K562 (cell line): ENCODE measurements at regions not wholly inside any gene's neighbourhood (a gene's known extent, or its start where the extent isn't known, plus 50 kb on each side); places are given as distances from the start of the nearest gene placed in this dataset.

ENCODE experiments used
- ATAC-seq: fragments of 200-7000 bp; cut with Tn5 transposase; 3 replicates; pipeline ENCODE4 v1.9.1; 2020; ENCODE audit warnings: moderate library complexity
- BruUV-seq: library from RNA; stranded (reverse); fragments of 400-500 nt; replicated peaks from 2 replicates; lab custom pipeline; 2021; lab: Mats Ljungman, UMichigan
- CTCF ChIA-PET: fragments of 300-600 bp; formaldehyde crosslinking; extraction: SDS; loops from one replicate; lab custom pipeline; 2021; ENCODE audit warnings: low intra/inter-chr PET ratio; lab: Yijun Ruan, JAX
- POLR2A ChIA-PET: fragments of 300-600, 350-650 bp; sonication (Branson Sonifier 250); formaldehyde crosslinking; extraction: SDS; loops from one replicate; lab custom pipeline; 2021; ENCODE audit warnings: antibody characterized with exemption, inconsistent platforms; lab: Yijun Ruan, JAX
- DNase-seq, 4 experiments: peaks; one replicate each; pipeline versions ENCODE4 v3.0.0 to v3.0.0-alpha.2; 2011 to 2018; ENCODE audit warnings: low spot score in 3 of 4, mixed read lengths in 3 of 4; ENCODE audit errors: extremely low read depth in 1 of 4
- FAIRE-seq: peaks from 2 replicates; lab custom pipeline; 2011; peaks lifted over from hg19 to GRCh38; lab: Jason Lieb, UNC
- H2AFZ ChIP-seq: 2 replicates; pipeline ENCODE4 v1.6.0; 2011; ENCODE audit warnings: low read depth, low read length, control low read depth, inconsistent platforms
- H3K27ac ChIP-seq: fragments of 200-600 bp; 3 replicates; pipeline ENCODE4 v1.8.0; 2011; ENCODE audit warnings: low read depth, mild to moderate bottlenecking, control low read depth, inconsistent platforms, low read length, moderate library complexity, mixed read lengths; ENCODE audit errors: extremely low read depth
- H3K27me3 ChIP-seq, 2 experiments: fragments of 300-600 bp in 1 of 2; 2 replicates in 1 of 2; 3 replicates in 1 of 2; pipeline versions ENCODE4 v1.6.0 to v1.8.0; 2011; ENCODE audit warnings: inconsistent platforms in 2 of 2, low read length in 2 of 2, mild to moderate bottlenecking in 1 of 2, mixed read lengths in 1 of 2, moderate library complexity in 1 of 2; ENCODE audit not compliant: control insufficient read depth in 2 of 2, insufficient read depth in 2 of 2
- H3K36me3 ChIP-seq: fragments of 300-600 bp; 3 replicates; pipeline ENCODE4 v1.8.0; 2011; ENCODE audit warnings: mild to moderate bottlenecking, low read length, inconsistent platforms; ENCODE audit not compliant: control insufficient read depth, insufficient read depth
- H3K4me1 ChIP-seq, 2 experiments: fragments of 200-600 bp in 1 of 2; replicated peaks in 1 of 2; 2 replicates in 1 of 2; 3 replicates in 1 of 2; pipeline versions ENCODE4 v1.5.1 to v1.8.0; 2011; ENCODE audit warnings: inconsistent platforms in 2 of 2, low read length in 2 of 2, mild to moderate bottlenecking in 1 of 2, mixed read lengths in 1 of 2, moderate library complexity in 1 of 2; ENCODE audit not compliant: control insufficient read depth in 2 of 2, insufficient read depth in 2 of 2
- H3K4me2 ChIP-seq: 2 replicates; pipeline ENCODE4 v1.6.1; 2011; ENCODE audit warnings: low read length, control low read depth, inconsistent platforms, mixed read lengths; ENCODE audit not compliant: insufficient read depth
- H3K4me3 ChIP-seq: fragments of 200-600 bp; sonication (generic), shearing (Covaris generic); 2 replicates; pipeline ENCODE4 v1.5.1; 2016; ENCODE audit warnings: control low read depth, inconsistent platforms
- H3K79me2 ChIP-seq: fragments of 200-600 bp; 3 replicates; pipeline ENCODE4 v1.8.0; 2011; ENCODE audit warnings: low read length, inconsistent platforms; ENCODE audit not compliant: control insufficient read depth, insufficient read depth
- H3K9ac ChIP-seq, 2 experiments: 2 replicates each; pipeline versions ENCODE4 v1.6.0 to v1.6.1; 2011; ENCODE audit warnings: low read depth in 2 of 2, low read length in 2 of 2, control low read depth in 1 of 2, inconsistent platforms in 1 of 2, mild to moderate bottlenecking in 1 of 2, mixed read lengths in 1 of 2; ENCODE audit not compliant: insufficient read depth in 1 of 2
- H3K9me1 ChIP-seq: one replicate; pipeline ENCODE4 v1.6.0; 2011; ENCODE audit warnings: inconsistent platforms, mild to moderate bottlenecking, low read length, moderate library complexity; ENCODE audit not compliant: control insufficient read depth, insufficient read depth
- H3K9me3 ChIP-seq: replicated peaks from 2 replicates; pipeline ENCODE4 v1.5.1; 2011; ENCODE audit warnings: low read depth, low read length, inconsistent platforms; ENCODE audit not compliant: control insufficient read depth, insufficient read depth
- H4K20me1 ChIP-seq: replicated peaks from 2 replicates; pipeline ENCODE4 v1.6.1; 2011; ENCODE audit warnings: low read length, inconsistent platforms, mixed read lengths; ENCODE audit not compliant: control insufficient read depth, insufficient read depth
- BACH1 ChIP-seq: fragments of 200-800 bp; sonication (Bioruptor generic); IDR thresholded peaks from 2 replicates; pipeline ENCODE4 v1.6.1; 2016; ENCODE audit warnings: missing genetic modification characterization, missing compliant biosample characterization
- ESRRB ChIP-seq: fragments of 250-450 bp; sonication (Bioruptor Pico); IDR thresholded peaks from 2 replicates; pipeline ENCODE4 v1.5.0; 2020; ENCODE audit warnings: mild to moderate bottlenecking, moderate library complexity, borderline replicate concordance
- ETV1 ChIP-seq: fragments of 450-650 bp; conservative IDR thresholded peaks from 2 replicates; pipeline ENCODE4 v1.6.1; 2016; ENCODE audit warnings: missing genetic modification characterization, control low read depth, low read depth, missing compliant biosample characterization
- HMGN3 ChIP-seq: IDR thresholded peaks from 2 replicates; pipeline ENCODE4 v1.6.1; 2011; ENCODE audit warnings: borderline replicate concordance, low read depth, mild to moderate bottlenecking, mixed read lengths, low read length; ENCODE audit not compliant: insufficient read length; ENCODE audit errors: extremely low read depth
- NFE2 ChIP-seq: IDR thresholded peaks from 2 replicates; pipeline ENCODE4 v1.6.1; 2014; ENCODE audit warnings: antibody characterized with exemption, low read depth
- PML ChIP-seq: IDR thresholded peaks from 2 replicates; pipeline ENCODE4 v1.6.1; 2012; ENCODE audit warnings: low read length, inconsistent platforms
- POLR3A ChIP-seq: IDR thresholded peaks from 2 replicates; pipeline ENCODE4 v1.6.1; 2011; ENCODE audit warnings: borderline replicate concordance, mild to moderate bottlenecking, moderate library complexity; ENCODE audit not compliant: insufficient read length, insufficient read depth; ENCODE audit errors: extremely low read depth
- SIRT6 ChIP-seq: IDR thresholded peaks from one replicate; pipeline ENCODE4 v1.6.1; 2012; ENCODE audit warnings: low read depth, mild to moderate bottlenecking, control low read depth, inconsistent platforms, low read length, moderate library complexity
- SMARCB1 ChIP-seq: IDR thresholded peaks from 2 replicates; pipeline ENCODE4 v1.6.1; 2011; ENCODE audit warnings: improper control_type of control experiment, low read depth; ENCODE audit not compliant: insufficient read length
- SMARCC2 ChIP-seq: fragments of 450-650 bp; IDR thresholded peaks from 2 replicates; pipeline ENCODE4 v1.6.1; 2017; ENCODE audit warnings: antibody characterized with exemption, moderate library complexity, mild to moderate bottlenecking, low read depth
- SREBF2 ChIP-seq: sonication (generic); formaldehyde crosslinking; IDR thresholded peaks from 2 replicates; pipeline ENCODE4 v1.4.0; 2020; ENCODE audit warnings: mild to moderate bottlenecking, missing genetic modification reagents
- ZC3H4 ChIP-seq: sonication (generic); formaldehyde crosslinking; IDR thresholded peaks from 2 replicates; pipeline ENCODE4 v1.9.0; 2021; ENCODE audit warnings: missing genetic modification reagents, borderline replicate concordance
- ZC3H8 ChIP-seq: fragments of 450-650 bp; IDR thresholded peaks from 2 replicates; pipeline ENCODE4 v1.6.1; 2017
- ZNF561 ChIP-seq: fragments of 450-650 bp; formaldehyde crosslinking; conservative IDR thresholded peaks from 2 replicates; pipeline ENCODE4 v1.4.0; 2020; ENCODE audit warnings: mild to moderate bottlenecking, moderate library complexity
- ZNF76 ChIP-seq: fragments of 250-450 bp; sonication (Bioruptor Pico); IDR thresholded peaks from 2 replicates; pipeline ENCODE4 v1.4.0; 2020; ENCODE audit warnings: mild to moderate bottlenecking, moderate library complexity, borderline replicate concordance
- ZNF780A ChIP-seq: fragments of 250-450 bp; sonication (Bioruptor Pico); IDR thresholded peaks from 2 replicates; pipeline ENCODE4 v1.5.0; 2021; ENCODE audit warnings: mild to moderate bottlenecking
- WGBS: fragments of 100-300 bp; shearing (Covaris generic); methylation state at CpG from one replicate; pipeline ENCODE4 v1.1.6; 2016; ENCODE audit warnings: low coverage, mixed read lengths; ENCODE audit not compliant: insufficient coverage; ENCODE audit errors: missing lambda C conversion rate; 5-methylcytosine and 5-hydroxymethylcytosine counted together
- in situ Hi-C: fragments of 300-500 bp; cut with MboI; formaldehyde crosslinking; loops from 4 replicates; pipeline ENCODE4 v1.15.0; 2018; ENCODE audit warnings: inconsistent platforms, mixed read lengths
- intact Hi-C: fragments of 100-400 bp; cut with micrococcal nuclease; formaldehyde crosslinking; loops from 2 replicates; pipeline ENCODE4 v1.14.2; 2022
- TF ChIP-seq, protein P1 (sequence below): fragments of 450-650 bp; formaldehyde crosslinking; conservative IDR thresholded peaks from 2 replicates; pipeline ENCODE4 v1.4.0; 2022; ENCODE audit warnings: mild to moderate bottlenecking, missing genetic modification characterization
- TF ChIP-seq, protein P2 (sequence below), 2 experiments: fragments of 450-650 bp; IDR thresholded peaks; 2 replicates each; pipeline ENCODE4 v1.6.1; 2016

DNA sequence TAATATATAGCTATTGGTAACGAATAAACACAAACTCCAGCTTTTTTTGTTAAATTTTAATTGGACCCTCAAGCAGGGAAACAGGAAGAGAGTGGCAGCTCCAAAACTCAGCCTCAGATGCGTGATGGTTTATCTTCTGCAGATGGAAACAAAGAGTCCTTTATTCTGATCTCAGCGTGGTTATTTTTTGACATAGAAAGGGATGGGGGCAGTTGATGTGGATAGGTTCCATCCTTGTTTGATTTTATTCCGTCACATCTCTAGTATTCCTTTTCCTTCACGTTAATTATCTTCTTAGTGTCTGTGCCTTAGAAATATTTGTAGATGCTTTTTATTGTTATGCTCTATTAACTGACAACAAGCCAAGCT, 447.6 kb upstream of the SEL1L start:
- Histone ChIP-seq H3K36me3 (no peaks in the 10 kb centered on the region), H2AFZ (no peak overlapping the region), H3K9me3 (no peaks in the 10 kb centered on the region), H3K4me2 (no peak overlapping the region), H3K4me3 (no peak overlapping the region), H3K27ac (no peak overlapping the region), H3K79me2 (no peaks in the 10 kb centered on the region), H3K4me1 (no peaks in the 10 kb centered on the region), H3K9me1 (no peaks in the 10 kb centered on the region), H3K27me3 (no peaks in the 10 kb centered on the region), H3K9ac (no peak overlapping the region), H4K20me1 (no peaks in the 10 kb centered on the region)
- DNase-seq (no peak), FAIRE-seq (no peak), ATAC-seq (no peak)
- intact Hi-C loops: no loop called here
- BruUV-seq: no TSS peak
- in situ Hi-C loops: no loop called here
- 0% methylated on average over 5 of the region's 5 CpGs for WGBS
- CTCF ChIA-PET: no interaction called here
- POLR2A ChIA-PET: no interaction called here
- no peak for TF ChIP-seq ZC3H4 (CRISPR knock-in tag)
- TF ChIP-seq, protein P1, sequence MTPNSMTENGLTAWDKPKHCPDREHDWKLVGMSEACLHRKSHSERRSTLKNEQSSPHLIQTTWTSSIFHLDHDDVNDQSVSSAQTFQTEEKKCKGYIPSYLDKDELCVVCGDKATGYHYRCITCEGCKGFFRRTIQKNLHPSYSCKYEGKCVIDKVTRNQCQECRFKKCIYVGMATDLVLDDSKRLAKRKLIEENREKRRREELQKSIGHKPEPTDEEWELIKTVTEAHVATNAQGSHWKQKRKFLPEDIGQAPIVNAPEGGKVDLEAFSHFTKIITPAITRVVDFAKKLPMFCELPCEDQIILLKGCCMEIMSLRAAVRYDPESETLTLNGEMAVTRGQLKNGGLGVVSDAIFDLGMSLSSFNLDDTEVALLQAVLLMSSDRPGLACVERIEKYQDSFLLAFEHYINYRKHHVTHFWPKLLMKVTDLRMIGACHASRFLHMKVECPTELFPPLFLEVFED (CRISPR knock-in tag): no peak
- no peak for TF ChIP-seq ZNF76 (CRISPR knock-in tag)
- TF ChIP-seq NFE2: no peak
- no peak for TF ChIP-seq SREBF2 (CRISPR knock-in tag)
- no peak for TF ChIP-seq PML
- TF ChIP-seq SIRT6: no peak
- no peak for TF ChIP-seq HMGN3
- TF ChIP-seq POLR3A: no peak
- no peak for TF ChIP-seq ZNF780A
- no peak for TF ChIP-seq SMARCC2
- TF ChIP-seq ZC3H8: no peak
- TF ChIP-seq, protein P2, sequence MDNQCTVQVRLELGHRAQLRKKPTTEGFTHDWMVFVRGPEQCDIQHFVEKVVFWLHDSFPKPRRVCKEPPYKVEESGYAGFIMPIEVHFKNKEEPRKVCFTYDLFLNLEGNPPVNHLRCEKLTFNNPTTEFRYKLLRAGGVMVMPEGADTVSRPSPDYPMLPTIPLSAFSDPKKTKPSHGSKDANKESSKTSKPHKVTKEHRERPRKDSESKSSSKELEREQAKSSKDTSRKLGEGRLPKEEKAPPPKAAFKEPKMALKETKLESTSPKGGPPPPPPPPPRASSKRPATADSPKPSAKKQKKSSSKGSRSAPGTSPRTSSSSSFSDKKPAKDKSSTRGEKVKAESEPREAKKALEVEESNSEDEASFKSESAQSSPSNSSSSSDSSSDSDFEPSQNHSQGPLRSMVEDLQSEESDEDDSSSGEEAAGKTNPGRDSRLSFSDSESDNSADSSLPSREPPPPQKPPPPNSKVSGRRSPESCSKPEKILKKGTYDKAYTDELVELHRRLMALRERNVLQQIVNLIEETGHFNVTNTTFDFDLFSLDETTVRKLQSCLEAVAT (IDR thresholded peaks at IDR 0.05): no peak
- TF ChIP-seq ESRRB (CRISPR knock-in tag): no peak
- no peak for TF ChIP-seq SMARCB1
- TF ChIP-seq ZNF561: no peak
- no peak for TF ChIP-seq ETV1 (tag)
- no peak for TF ChIP-seq BACH1 (tag)
